Type B pancreatic cell (in vitro differentiated cells): ENCODE measurements at regions not wholly inside any gene's neighbourhood (a gene's known extent, or its start where the extent isn't known, plus 50 kb on each side); places are given as distances from the start of the nearest gene placed in this dataset.

ENCODE experiments used
- DNase-seq: peaks from one replicate; pipeline ENCODE4 v3.0.0; 2021; ENCODE audit warnings: mixed read lengths; ENCODE audit not compliant: unreplicated experiment; ENCODE audit errors: extremely low spot score
- H3K27ac Mint-ChIP-seq: 2 replicates; pipeline ENCODE4 v1.8.0; 2021; ENCODE audit warnings: mild to moderate bottlenecking, mixed read lengths
- H3K27me3 Mint-ChIP-seq: 2 replicates; pipeline ENCODE4 v1.8.0; 2021; ENCODE audit warnings: mixed read lengths
- H3K36me3 Mint-ChIP-seq: 2 replicates; pipeline ENCODE4 v1.8.0; 2021; ENCODE audit warnings: mixed read lengths
- H3K4me1 Mint-ChIP-seq: one replicate; pipeline ENCODE4 v1.8.0; 2021; ENCODE audit warnings: mixed read lengths; ENCODE audit not compliant: unreplicated experiment
- H3K4me3 Mint-ChIP-seq: 2 replicates; pipeline ENCODE4 v1.8.0; 2021; ENCODE audit warnings: mild to moderate bottlenecking, mixed read lengths
- H3K9me3 Mint-ChIP-seq: 2 replicates; pipeline ENCODE4 v1.8.0; 2021; ENCODE audit warnings: mixed read lengths
- TF ChIP-seq, protein P1 (sequence below): fragments of 200-600 bp; sonication (generic); conservative IDR thresholded peaks from 2 replicates; pipeline ENCODE4 v1.5.0; 2021; ENCODE audit warnings: antibody characterized with exemption, mild to moderate bottlenecking

DNA sequence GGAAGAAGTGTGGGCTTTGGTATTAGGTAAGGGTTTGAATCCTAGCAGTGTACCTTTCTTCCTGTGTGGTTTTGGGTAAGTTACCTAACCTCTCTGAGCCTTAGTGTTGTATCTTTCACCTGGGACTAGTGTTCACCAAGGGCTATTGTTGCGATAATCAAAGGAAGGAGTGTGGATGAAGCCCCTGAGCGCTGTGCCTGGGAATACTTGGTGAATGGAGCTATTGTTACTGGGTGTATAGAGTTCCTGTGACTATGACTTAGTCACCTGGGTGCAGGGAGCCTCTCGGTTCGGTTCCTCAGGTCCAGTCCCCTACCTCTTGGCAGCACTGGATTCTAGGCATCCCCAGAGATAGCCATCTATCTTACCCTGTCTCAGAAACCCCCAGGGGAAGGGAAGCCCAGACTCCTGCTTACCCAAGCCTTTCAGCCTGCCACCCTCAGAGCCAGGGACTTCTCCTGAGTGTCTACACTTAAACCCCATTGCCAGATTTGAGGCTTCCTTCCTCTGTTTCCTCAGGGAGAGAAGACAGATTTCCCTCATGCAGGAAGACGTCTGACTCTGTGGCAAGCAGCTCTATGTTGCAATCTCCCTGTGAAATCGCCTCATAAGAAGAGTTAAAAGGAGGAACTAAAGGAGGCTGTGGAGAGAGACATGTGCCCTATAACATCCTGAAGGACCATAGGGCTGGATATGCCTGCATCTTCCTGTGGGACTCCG lies 181.0 kb upstream of the PITX1 start:
- DNase-seq = peak; percentile 31
- peaks cover 22% of the 10 kb centered on the region for H3K27me3 Mint-ChIP-seq
- no peak overlapping the region for H3K27ac Mint-ChIP-seq
- no peaks in the 10 kb centered on the region for H3K9me3 Mint-ChIP-seq
- TF ChIP-seq, protein P1, sequence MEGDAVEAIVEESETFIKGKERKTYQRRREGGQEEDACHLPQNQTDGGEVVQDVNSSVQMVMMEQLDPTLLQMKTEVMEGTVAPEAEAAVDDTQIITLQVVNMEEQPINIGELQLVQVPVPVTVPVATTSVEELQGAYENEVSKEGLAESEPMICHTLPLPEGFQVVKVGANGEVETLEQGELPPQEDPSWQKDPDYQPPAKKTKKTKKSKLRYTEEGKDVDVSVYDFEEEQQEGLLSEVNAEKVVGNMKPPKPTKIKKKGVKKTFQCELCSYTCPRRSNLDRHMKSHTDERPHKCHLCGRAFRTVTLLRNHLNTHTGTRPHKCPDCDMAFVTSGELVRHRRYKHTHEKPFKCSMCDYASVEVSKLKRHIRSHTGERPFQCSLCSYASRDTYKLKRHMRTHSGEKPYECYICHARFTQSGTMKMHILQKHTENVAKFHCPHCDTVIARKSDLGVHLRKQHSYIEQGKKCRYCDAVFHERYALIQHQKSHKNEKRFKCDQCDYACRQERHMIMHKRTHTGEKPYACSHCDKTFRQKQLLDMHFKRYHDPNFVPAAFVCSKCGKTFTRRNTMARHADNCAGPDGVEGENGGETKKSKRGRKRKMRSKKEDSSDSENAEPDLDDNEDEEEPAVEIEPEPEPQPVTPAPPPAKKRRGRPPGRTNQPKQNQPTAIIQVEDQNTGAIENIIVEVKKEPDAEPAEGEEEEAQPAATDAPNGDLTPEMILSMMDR = no peak
- H3K36me3 Mint-ChIP-seq = no peaks in the 10 kb centered on the region
- H3K4me1 Mint-ChIP-seq = peaks cover 11% of the 10 kb centered on the region
- H3K4me3 Mint-ChIP-seq = no peak overlapping the region

DNA sequence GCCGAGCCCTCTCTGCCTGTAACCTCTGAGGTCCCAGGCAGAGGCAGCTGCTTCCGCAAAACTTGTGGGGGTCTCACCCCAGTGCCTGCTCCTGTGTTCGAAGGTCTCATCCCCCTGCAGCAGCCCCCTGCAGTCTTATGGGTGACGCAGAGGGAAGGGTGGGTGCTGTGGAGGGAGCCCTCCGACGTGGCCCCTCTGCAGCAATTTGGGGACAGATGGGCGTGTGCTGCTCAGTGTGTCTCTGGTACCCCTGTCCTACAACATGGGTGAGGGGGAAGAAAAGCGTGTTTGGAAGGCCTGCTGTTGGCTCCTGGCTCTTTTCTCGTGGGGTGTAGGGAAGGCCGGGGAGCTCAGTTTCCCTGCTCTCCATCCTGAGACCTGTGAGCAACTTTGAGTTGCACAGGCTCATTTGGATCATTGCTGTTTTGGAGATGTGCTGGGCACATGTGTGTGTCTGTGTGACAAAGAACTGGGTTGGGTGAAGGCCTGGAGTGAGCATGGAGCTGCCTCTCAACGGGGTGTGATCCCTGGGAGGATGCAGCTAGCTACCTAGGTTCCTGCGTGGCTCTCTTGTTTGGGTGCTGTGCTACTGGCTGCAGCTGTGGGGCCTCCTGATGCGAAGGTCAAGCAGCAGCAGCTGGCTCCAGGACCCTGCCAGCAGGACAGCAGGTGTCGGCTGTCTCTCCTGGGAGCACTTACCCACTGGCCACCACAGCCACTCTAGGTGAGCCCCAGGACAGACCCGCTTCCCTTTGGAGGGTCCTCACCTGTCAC lies 179.6 kb upstream of the PITX1 start:
- Mint-ChIP-seq H3K27ac (no peak overlapping the region), H3K36me3 (no peaks in the 10 kb centered on the region), H3K27me3 (peaks cover 21% of the 10 kb centered on the region), H3K4me3 (no peak overlapping the region), H3K4me1 (peaks cover 14% of the 10 kb centered on the region), H3K9me3 (no peaks in the 10 kb centered on the region)
- TF ChIP-seq, protein P1 = no peak
- peak; percentile 54 for DNase-seq

DNA sequence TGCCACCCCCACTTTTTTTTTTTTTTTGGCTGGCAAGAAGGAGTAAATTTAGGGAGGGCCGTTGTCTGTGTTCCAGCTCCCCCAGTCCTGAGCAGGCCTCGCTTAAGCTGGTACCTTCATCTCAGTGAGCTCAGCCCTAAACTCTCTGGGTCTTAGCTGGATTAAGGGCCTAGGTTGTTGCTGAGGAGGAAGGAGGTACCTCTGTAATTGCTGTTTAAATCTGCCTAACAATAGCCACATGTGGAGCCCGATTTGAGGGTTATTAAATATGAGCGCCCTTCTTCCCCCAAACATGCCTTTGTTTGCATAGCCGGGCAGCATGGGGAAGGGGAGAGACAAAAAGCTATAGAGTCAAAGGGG lies 179.0 kb upstream of the PITX1 start:
- H3K36me3 Mint-ChIP-seq = no peaks in the 10 kb centered on the region
- H3K4me3 Mint-ChIP-seq = no peak overlapping the region
- H3K27ac Mint-ChIP-seq = no peak overlapping the region
- H3K9me3 Mint-ChIP-seq = no peaks in the 10 kb centered on the region
- TF ChIP-seq, protein P1 = no peak
- peaks cover 16% of the 10 kb centered on the region for H3K4me1 Mint-ChIP-seq
- peaks cover 24% of the 10 kb centered on the region for H3K27me3 Mint-ChIP-seq
- DNase-seq = peak; percentile 13

DNA sequence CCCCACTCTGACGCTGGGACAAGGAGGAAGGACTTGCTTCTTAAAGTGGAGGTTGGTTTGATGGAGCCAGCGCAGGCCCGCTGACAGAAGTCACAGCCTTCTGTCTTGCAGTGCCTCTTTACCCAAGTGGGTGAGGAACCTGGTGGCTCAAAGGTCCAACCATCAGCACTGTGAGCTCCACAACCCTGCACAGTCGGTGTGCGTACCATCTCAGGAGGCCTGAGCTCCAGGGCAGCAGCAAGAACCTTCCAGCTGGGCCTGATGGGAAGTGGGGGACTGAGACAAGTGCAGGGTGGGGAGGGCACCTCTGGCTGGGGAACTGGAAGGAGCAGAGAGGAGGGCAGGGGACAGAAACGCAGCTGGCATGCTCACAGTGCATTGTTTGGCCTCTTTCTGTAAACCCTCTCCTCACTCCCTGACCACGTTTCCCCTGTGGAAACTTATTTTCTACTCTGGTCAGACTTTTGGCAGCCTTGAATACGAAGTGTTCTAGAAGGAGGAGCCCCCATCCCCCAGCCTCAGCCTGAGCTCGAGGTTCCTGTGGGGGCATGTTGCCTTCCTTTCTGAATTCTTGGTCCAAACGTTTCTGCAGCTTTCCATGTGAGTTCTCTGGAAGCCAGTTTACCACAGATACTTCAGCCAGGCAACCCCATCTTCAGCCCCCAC lies 178.5 kb upstream of the PITX1 start:
- DNase-seq = peak; percentile 64
- no peak overlapping the region for H3K4me3 Mint-ChIP-seq
- H3K36me3 Mint-ChIP-seq = no peaks in the 10 kb centered on the region
- TF ChIP-seq, protein P1 = no peak
- H3K27ac Mint-ChIP-seq = no peak overlapping the region
- peaks cover 24% of the 10 kb centered on the region for H3K27me3 Mint-ChIP-seq
- no peaks in the 10 kb centered on the region for H3K9me3 Mint-ChIP-seq
- peaks cover 16% of the 10 kb centered on the region for H3K4me1 Mint-ChIP-seq

DNA sequence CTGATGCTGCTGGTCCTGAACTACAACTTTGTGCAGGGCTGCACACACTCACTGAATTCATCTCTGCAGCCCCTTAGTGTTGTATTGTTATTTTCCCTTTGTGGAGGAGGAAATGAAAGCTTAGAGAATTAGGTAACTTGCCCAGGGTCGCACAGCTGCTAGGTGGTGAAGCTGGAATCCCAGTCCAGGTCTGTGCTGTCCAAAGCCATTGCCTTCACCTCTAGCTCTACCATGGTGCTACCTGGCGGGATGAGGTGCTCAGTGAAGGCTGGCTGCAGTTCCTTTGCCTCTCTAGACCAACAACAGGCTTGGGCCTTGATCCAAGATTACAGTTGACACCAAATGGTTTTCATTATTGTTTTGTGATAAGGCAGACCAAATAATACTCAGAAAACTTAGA lies 177.8 kb upstream of the PITX1 start:
- peaks cover 16% of the 10 kb centered on the region for H3K4me1 Mint-ChIP-seq
- H3K36me3 Mint-ChIP-seq = no peaks in the 10 kb centered on the region
- H3K4me3 Mint-ChIP-seq = no peak overlapping the region
- no peak overlapping the region for H3K27ac Mint-ChIP-seq
- peaks cover 24% of the 10 kb centered on the region for H3K27me3 Mint-ChIP-seq
- TF ChIP-seq, protein P1 = no peak
- H3K9me3 Mint-ChIP-seq = no peaks in the 10 kb centered on the region
- no peak for DNase-seq
